NB4 (cell line): ENCODE measurements at regions not wholly inside any gene's neighbourhood (a gene's known extent, or its start where the extent isn't known, plus 50 kb on each side); places are given as distances from the start of the nearest gene placed in this dataset.

ENCODE experiments used
- DNase-seq: peaks from one replicate; pipeline ENCODE4 v3.0.0; 2010; ENCODE audit warnings: low read depth
- H3K4me3 ChIP-seq: one replicate; pipeline ENCODE4 v1.5.1; 2011; ENCODE audit warnings: mild to moderate bottlenecking, low read depth, low read length, moderate library complexity
- CTCF ChIP-seq: IDR thresholded peaks from one replicate; pipeline ENCODE4 v1.5.1; 2012; ENCODE audit warnings: low read depth, low read length
- MAX ChIP-seq: IDR thresholded peaks from 2 replicates; pipeline ENCODE4 v1.6.1; 2011; ENCODE audit warnings: low read depth, low read length
- MYC ChIP-seq: IDR thresholded peaks from 2 replicates; pipeline ENCODE4 v1.6.1; 2011; ENCODE audit warnings: low read depth, low read length
- POLR2A ChIP-seq: IDR thresholded peaks from 2 replicates; pipeline ENCODE4 v1.6.1; 2011; ENCODE audit warnings: mild to moderate bottlenecking; ENCODE audit not compliant: insufficient read length; ENCODE audit errors: extremely low read depth

- DNase-seq: no peak
- no peak for TF ChIP-seq MYC
- TF ChIP-seq CTCF: no peak
- H3K4me3 ChIP-seq: no peak overlapping the region
Observed at GRCh38 chr6:104095661-104096416, 763.9 kb downstream of the HACE1 start.

GRCh38 chr6:104087765-104088164 lies 772.0 kb downstream of the HACE1 start:
- no peak for TF ChIP-seq POLR2A
- no peak for TF ChIP-seq CTCF
- no peak for TF ChIP-seq MYC
- no peak for TF ChIP-seq MAX
- no peak for DNase-seq
- H3K4me3 ChIP-seq: no peak overlapping the region

GRCh38 chr6:104068281-104068680 lies 791.4 kb downstream of the HACE1 start:
- no peak for TF ChIP-seq MYC
- H3K4me3 ChIP-seq: no peak overlapping the region
- no peak for DNase-seq

- no peak for DNase-seq
- TF ChIP-seq MAX: no peak
- TF ChIP-seq POLR2A: no peak
- no peak for TF ChIP-seq MYC
- no peak for TF ChIP-seq CTCF
- H3K4me3 ChIP-seq: no peak overlapping the region
Observed at GRCh38 chr6:104064876-104065275, 794.8 kb downstream of the HACE1 start.

- no peak for DNase-seq
- TF ChIP-seq MAX (no peak), POLR2A (no peak), MYC (no peak), CTCF (no peak)
- no peak overlapping the region for H3K4me3 ChIP-seq
Observed at GRCh38 chr6:104050455-104050854, 809.3 kb downstream of the HACE1 start.

GRCh38 chr6:104046426-104046825 lies 813.3 kb downstream of the HACE1 start:
- H3K4me3 ChIP-seq: no peak overlapping the region
- no peak for TF ChIP-seq CTCF
- TF ChIP-seq MAX: no peak
- TF ChIP-seq MYC: no peak
- no peak for TF ChIP-seq POLR2A
- DNase-seq: no peak
